H9 (cell line): ENCODE measurements at regions not wholly inside any gene's neighbourhood (a gene's known extent, or its start where the extent isn't known, plus 50 kb on each side); places are given as distances from the start of the nearest gene placed in this dataset.

Source experiments
- DNase-seq: peaks from one replicate; pipeline ENCODE4 v3.0.0-alpha.2; 2017
- H2AFZ ChIP-seq: one replicate; pipeline ENCODE4 v1.6.1; 2013; ENCODE audit warnings: mild to moderate bottlenecking, low read length, control low read depth, moderate library complexity
- H2AK5ac ChIP-seq: 2 replicates; pipeline ENCODE4 v1.6.1; 2013; ENCODE audit warnings: low read length, control low read depth, mixed read lengths; ENCODE audit not compliant: insufficient read length
- H2BK120ac ChIP-seq: one replicate; pipeline ENCODE4 v1.6.1; 2013; ENCODE audit warnings: low read depth, mild to moderate bottlenecking, low read length, control low read depth, inconsistent platforms; ENCODE audit not compliant: poor library complexity, severe bottlenecking
- H2BK12ac ChIP-seq: 2 replicates; pipeline ENCODE4 v1.6.1; 2013; ENCODE audit warnings: low read length, control low read depth, mixed read lengths, low read depth; ENCODE audit not compliant: insufficient read length
- H2BK15ac ChIP-seq: 2 replicates; pipeline ENCODE4 v1.6.1; 2013; ENCODE audit warnings: low read depth, low read length, control low read depth
- H2BK20ac ChIP-seq: one replicate; pipeline ENCODE4 v1.6.1; 2013; ENCODE audit warnings: low read depth, mild to moderate bottlenecking, low read length, control low read depth, inconsistent platforms; ENCODE audit not compliant: poor library complexity, severe bottlenecking
- H2BK5ac ChIP-seq: 2 replicates; pipeline ENCODE4 v1.6.1; 2013; ENCODE audit warnings: low read length, control low read depth, mixed read lengths; ENCODE audit not compliant: insufficient read length
- H3K14ac ChIP-seq: 2 replicates; pipeline ENCODE4 v1.6.1; 2013; ENCODE audit warnings: low read length, control low read depth; ENCODE audit not compliant: insufficient read depth
- H3K18ac ChIP-seq: 2 replicates; pipeline ENCODE4 v1.6.1; 2013; ENCODE audit warnings: low read depth, mild to moderate bottlenecking, mixed read lengths, low read length, control low read depth; ENCODE audit not compliant: insufficient read length
- H3K23ac ChIP-seq: 2 replicates; pipeline ENCODE4 v1.6.1; 2013; ENCODE audit warnings: low read length, control low read depth, mixed read lengths, low read depth; ENCODE audit not compliant: insufficient read length
- H3K23me2 ChIP-seq: 2 replicates; pipeline ENCODE4 v1.6.1; 2013; ENCODE audit warnings: low read depth, mild to moderate bottlenecking, mixed read lengths, low read length, control low read depth; ENCODE audit not compliant: insufficient read length, poor library complexity, severe bottlenecking
- H3K27ac ChIP-seq: 2 replicates; pipeline ENCODE4 v1.5.1; 2013; ENCODE audit warnings: low read length, control low read depth, mixed read lengths, low read depth; ENCODE audit not compliant: insufficient read length
- H3K27me3 ChIP-seq: 2 replicates; pipeline ENCODE4 v1.6.1; 2013; ENCODE audit warnings: low read length, control low read depth, inconsistent platforms; ENCODE audit not compliant: insufficient read depth
- H3K4ac ChIP-seq: 2 replicates; pipeline ENCODE4 v1.6.1; 2013; ENCODE audit warnings: low read depth, mild to moderate bottlenecking, control low read depth, inconsistent platforms, low read length, moderate library complexity
- H3K4me1 ChIP-seq: 2 replicates; pipeline ENCODE4 v1.6.1; 2013; ENCODE audit warnings: low read length, control low read depth, inconsistent platforms; ENCODE audit not compliant: insufficient read depth
- H3K4me2 ChIP-seq: 2 replicates; pipeline ENCODE4 v1.6.1; 2013; ENCODE audit warnings: low read length, control low read depth, mixed read lengths; ENCODE audit not compliant: insufficient read length, insufficient read depth
- H3K56ac ChIP-seq: 2 replicates; pipeline ENCODE4 v1.6.1; 2013; ENCODE audit warnings: low read depth, mild to moderate bottlenecking, mixed read lengths, low read length, control low read depth; ENCODE audit not compliant: insufficient read length
- H3K79me1 ChIP-seq: 2 replicates; pipeline ENCODE4 v1.6.1; 2013; ENCODE audit warnings: low read depth, mild to moderate bottlenecking, moderate library complexity, low read length, control low read depth, inconsistent platforms; ENCODE audit not compliant: insufficient read depth, poor library complexity, severe bottlenecking
- H3K79me2 ChIP-seq: 2 replicates; pipeline ENCODE4 v1.6.1; 2013; ENCODE audit warnings: low read length, control low read depth, inconsistent platforms; ENCODE audit not compliant: insufficient read depth
- H3K9ac ChIP-seq: 2 replicates; pipeline ENCODE4 v1.6.1; 2013; ENCODE audit warnings: low read length, control low read depth, mixed read lengths; ENCODE audit not compliant: insufficient read length; ENCODE audit errors: extremely low read depth
- H3K9me3 ChIP-seq: one replicate; pipeline ENCODE4 v1.6.1; 2013; ENCODE audit warnings: low read depth, low read length, inconsistent platforms; ENCODE audit not compliant: control insufficient read depth
- H3T11ph ChIP-seq: one replicate; pipeline ENCODE4 v1.6.1; 2013; ENCODE audit warnings: mild to moderate bottlenecking, low read length, control low read depth, inconsistent platforms
- H4K20me1 ChIP-seq: one replicate; pipeline ENCODE4 v1.6.1; 2013; ENCODE audit not compliant: control insufficient read depth, insufficient read length, insufficient read depth
- H4K5ac ChIP-seq: 2 replicates; pipeline ENCODE4 v1.6.1; 2013; ENCODE audit warnings: low read depth, mild to moderate bottlenecking, mixed read lengths, low read length, control low read depth; ENCODE audit not compliant: insufficient read length
- H4K8ac ChIP-seq: replicated peaks from 2 replicates; pipeline ENCODE4 v1.6.1; 2013; ENCODE audit warnings: low read length, control low read depth, mixed read lengths, low read depth; ENCODE audit not compliant: insufficient read length
- H4K91ac ChIP-seq: 2 replicates; pipeline ENCODE4 v1.6.1; 2013; ENCODE audit warnings: low read depth, mild to moderate bottlenecking, moderate library complexity, mixed read lengths, low read length, control low read depth; ENCODE audit not compliant: insufficient read length
- H3K27ac Mint-ChIP-seq, 3 experiments: 2 replicates in 2 of 3; 3 replicates in 1 of 3; pipeline ENCODE4 v1.8.0; 2020 to 2021; ENCODE audit warnings: mixed read lengths in 3 of 3, mild to moderate bottlenecking in 1 of 3, moderate library complexity in 1 of 3
- H3K27me3 Mint-ChIP-seq: 2 replicates; pipeline ENCODE4 v1.8.0; 2021; ENCODE audit warnings: low read depth, mild to moderate bottlenecking, moderate library complexity, mixed read lengths
- H3K36me3 Mint-ChIP-seq, 3 experiments: 2 replicates in 2 of 3; 3 replicates in 1 of 3; pipeline ENCODE4 v1.8.0; 2020 to 2021; ENCODE audit warnings: low read depth in 3 of 3, mixed read lengths in 3 of 3; ENCODE audit not compliant: insufficient read depth in 1 of 3
- H3K4me1 Mint-ChIP-seq, 2 experiments: 2 replicates each; pipeline ENCODE4 v1.8.0; 2020; ENCODE audit warnings: mixed read lengths in 2 of 2
- H3K4me3 Mint-ChIP-seq, 2 experiments: 2 replicates in 1 of 2; 3 replicates in 1 of 2; pipeline ENCODE4 v1.8.0; 2020 to 2021; ENCODE audit warnings: mild to moderate bottlenecking in 2 of 2, mixed read lengths in 2 of 2, moderate library complexity in 1 of 2
- H3K9me3 Mint-ChIP-seq, 2 experiments: 2 replicates in 1 of 2; 3 replicates in 1 of 2; pipeline ENCODE4 v1.8.0; 2020; ENCODE audit warnings: mild to moderate bottlenecking in 2 of 2, mixed read lengths in 2 of 2, moderate library complexity in 1 of 2
- CTCF ChIP-seq: fragments of 200-600 bp; sonication (generic); conservative IDR thresholded peaks from 3 replicates; pipeline ENCODE4 v1.8.0; 2021; ENCODE audit warnings: antibody characterized with exemption, mild to moderate bottlenecking
- WGBS: extraction: QIAGEN DNeasy Blood & Tissue Kit; methylation state at CpG from one replicate; pipeline ENCODE4 v1.1.7; 2013; ENCODE audit warnings: missing lambda C conversion rate, low lambda C conversion rate, mixed read lengths; ENCODE audit not compliant: insufficient read length; ENCODE audit errors: extremely low coverage; 5-methylcytosine and 5-hydroxymethylcytosine counted together

DNA sequence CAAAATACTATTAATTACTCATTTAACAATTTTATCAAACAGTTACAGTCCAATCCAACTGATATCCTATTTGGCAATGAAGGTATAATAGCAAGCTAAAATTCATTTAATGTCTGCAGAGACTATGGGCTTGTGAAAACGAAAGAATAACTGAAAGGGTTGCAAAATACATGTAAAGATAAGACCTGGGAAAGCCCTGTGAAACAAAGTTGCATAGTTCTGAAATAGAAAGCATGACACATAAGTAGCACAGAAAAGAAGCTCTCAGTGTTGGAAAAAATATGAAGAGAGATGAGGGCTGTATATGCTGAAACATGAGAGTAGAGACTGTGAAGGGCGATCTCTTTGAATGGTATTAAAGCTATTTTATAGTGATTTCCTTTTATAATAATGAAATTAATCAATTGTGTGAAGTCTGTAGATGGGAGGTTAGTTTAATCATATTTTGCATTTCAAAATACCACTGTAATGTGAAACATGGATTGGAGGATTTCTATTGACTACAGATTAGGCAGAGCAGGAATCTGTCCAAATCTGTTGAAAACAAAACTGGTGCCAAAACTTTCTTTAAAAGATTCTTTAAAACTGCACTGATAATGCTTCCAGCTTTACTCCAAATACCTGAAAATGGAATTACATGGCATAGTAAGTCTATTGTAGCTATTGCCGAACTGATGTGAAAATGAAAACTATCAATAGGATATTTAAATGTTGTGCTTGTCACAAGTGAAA lies 1518.9 kb upstream of the B3GALT2 start:
- Histone ChIP-seq H3K9ac (no peak overlapping the region), H4K5ac (no peak overlapping the region), H3K79me1 (no peaks in the 10 kb centered on the region), H3K23ac (no peak overlapping the region), H3K56ac (no peak overlapping the region), H2BK12ac (no peak overlapping the region), H2AK5ac (no peak overlapping the region), H3K27ac (no peak overlapping the region), H3K4me1 (0 out of 2 replicates have a peak, but pooled peaks cover 3% of the 10 kb centered on the region), H2BK15ac (no peak overlapping the region), H3K18ac (no peak overlapping the region), H4K8ac (no peak overlapping the region), H3K9me3 (no peaks in the 10 kb centered on the region), H3K23me2 (no peaks in the 10 kb centered on the region), H3K4me2 (no peak overlapping the region), H3K27me3 (no peaks in the 10 kb centered on the region), H3K79me2 (no peaks in the 10 kb centered on the region), H2BK20ac (no peak overlapping the region), H2BK120ac (no peak overlapping the region), H2AFZ (no peak overlapping the region), H3T11ph (no peak overlapping the region), H4K20me1 (no peaks in the 10 kb centered on the region), H3K14ac (no peak overlapping the region), H4K91ac (no peak overlapping the region), H3K4ac (no peak overlapping the region), H2BK5ac (no peak overlapping the region)
- H3K4me1 Mint-ChIP-seq: no peaks in the 10 kb centered on the region
- H3K27me3 Mint-ChIP-seq: no peaks in the 10 kb centered on the region
- H3K27ac Mint-ChIP-seq: no peak overlapping the region
- no peaks in the 10 kb centered on the region for H3K9me3 Mint-ChIP-seq
- no peak for DNase-seq
- no peaks in the 10 kb centered on the region for H3K36me3 Mint-ChIP-seq
- no CpG with 5 or more reads among the region's 3 CpGs for WGBS
- no peak for TF ChIP-seq CTCF
- H3K4me3 Mint-ChIP-seq: no peak overlapping the region
